NB4 (cell line): ENCODE measurements at regions not wholly inside any gene's neighbourhood (a gene's known extent, or its start where the extent isn't known, plus 50 kb on each side); places are given as distances from the start of the nearest gene placed in this dataset.

ENCODE experiments used
- MYC ChIP-seq: IDR thresholded peaks from 2 replicates; pipeline ENCODE4 v1.6.1; 2011; ENCODE audit warnings: low read depth, low read length
- POLR2A ChIP-seq: IDR thresholded peaks from 2 replicates; pipeline ENCODE4 v1.6.1; 2011; ENCODE audit warnings: mild to moderate bottlenecking; ENCODE audit not compliant: insufficient read length; ENCODE audit errors: extremely low read depth
- TF ChIP-seq, protein P1 (sequence below): IDR thresholded peaks from one replicate; pipeline ENCODE4 v1.5.1; 2012; ENCODE audit warnings: low read depth, low read length

- TF ChIP-seq, protein P1, sequence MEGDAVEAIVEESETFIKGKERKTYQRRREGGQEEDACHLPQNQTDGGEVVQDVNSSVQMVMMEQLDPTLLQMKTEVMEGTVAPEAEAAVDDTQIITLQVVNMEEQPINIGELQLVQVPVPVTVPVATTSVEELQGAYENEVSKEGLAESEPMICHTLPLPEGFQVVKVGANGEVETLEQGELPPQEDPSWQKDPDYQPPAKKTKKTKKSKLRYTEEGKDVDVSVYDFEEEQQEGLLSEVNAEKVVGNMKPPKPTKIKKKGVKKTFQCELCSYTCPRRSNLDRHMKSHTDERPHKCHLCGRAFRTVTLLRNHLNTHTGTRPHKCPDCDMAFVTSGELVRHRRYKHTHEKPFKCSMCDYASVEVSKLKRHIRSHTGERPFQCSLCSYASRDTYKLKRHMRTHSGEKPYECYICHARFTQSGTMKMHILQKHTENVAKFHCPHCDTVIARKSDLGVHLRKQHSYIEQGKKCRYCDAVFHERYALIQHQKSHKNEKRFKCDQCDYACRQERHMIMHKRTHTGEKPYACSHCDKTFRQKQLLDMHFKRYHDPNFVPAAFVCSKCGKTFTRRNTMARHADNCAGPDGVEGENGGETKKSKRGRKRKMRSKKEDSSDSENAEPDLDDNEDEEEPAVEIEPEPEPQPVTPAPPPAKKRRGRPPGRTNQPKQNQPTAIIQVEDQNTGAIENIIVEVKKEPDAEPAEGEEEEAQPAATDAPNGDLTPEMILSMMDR: no peak
- no peak for TF ChIP-seq POLR2A
- no peak for TF ChIP-seq MYC
Measured at GRCh38 chr15:95826412-95827195, 503.9 kb upstream of the NR2F2 start.
